A549 (cell line): ENCODE measurements at regions not wholly inside any gene's neighbourhood (a gene's known extent, or its start where the extent isn't known, plus 50 kb on each side); places are given as distances from the start of the nearest gene placed in this dataset.

Experiments
- ATAC-seq, 2 experiments: fragments of 200-7000 bp in 1 of 2; fragments of >200 bp in 1 of 2; cut with Nextera tagmentation in 1 of 2; cut with Tn5 transposase in 1 of 2; 3 replicates each; pipeline versions ENCODE4 v1.8.0 to v1.9.1; 2018 to 2020; ENCODE audit warnings: mild to moderate bottlenecking in 1 of 2, moderate library complexity in 1 of 2
- CTCF ChIA-PET: fragments of 300-600 bp; sonication (Branson Sonifier 250); formaldehyde crosslinking; extraction: SDS; loops from one replicate; lab custom pipeline; 2021; ENCODE audit warnings: antibody characterized with exemption, inconsistent platforms; lab: Yijun Ruan, JAX
- POLR2A ChIA-PET: fragments of 350-600 bp; formaldehyde crosslinking; extraction: SDS; loops from one replicate; lab custom pipeline; 2021; ENCODE audit warnings: antibody characterized with exemption, inconsistent platforms; lab: Yijun Ruan, JAX
- DNase-seq, 2 experiments: peaks; one replicate each; pipeline versions ENCODE4 v3.0.0 to v3.0.0-alpha.2; 2011 to 2016; ENCODE audit warnings: low read depth in 1 of 2, low spot score in 1 of 2
- FAIRE-seq: peaks from 2 replicates; lab custom pipeline; 2011; peaks lifted over from hg19 to GRCh38; lab: Jason Lieb, UNC
- H3K27ac ChIP-seq, 2 experiments: fragments of >200 bp; sonication (Bioruptor Twin); formaldehyde crosslinking; 3 replicates each; pipeline ENCODE4 v1.5.1; 2016 to 2017
- H3K4me1 ChIP-seq: fragments of >200 bp; sonication (Bioruptor Twin); formaldehyde crosslinking; 3 replicates; pipeline ENCODE4 v1.6.1; 2016
- H3K4me2 ChIP-seq: fragments of >200 bp; sonication (Bioruptor Twin); formaldehyde crosslinking; 3 replicates; pipeline ENCODE4 v1.6.1; 2016
- H3K4me3 ChIP-seq: fragments of >200 bp; sonication (Bioruptor Twin); formaldehyde crosslinking; 3 replicates; pipeline ENCODE4 v1.5.1; 2016
- H3K9me3 ChIP-seq: fragments of >200 bp; sonication (Bioruptor Twin); formaldehyde crosslinking; 3 replicates; pipeline ENCODE4 v1.6.1; 2016
- EP300 ChIP-seq, 2 experiments: fragments of >200 bp; sonication (Bioruptor Twin); formaldehyde crosslinking; IDR thresholded peaks; 2 replicates in 1 of 2; 3 replicates in 1 of 2; pipeline ENCODE4 v1.6.1; 2016 to 2017
- ESRRA ChIP-seq: fragments of 150-350 bp; IDR thresholded peaks from 2 replicates; pipeline ENCODE4 v1.6.1; 2014; ENCODE audit warnings: mild to moderate bottlenecking, low read length, borderline replicate concordance
- HEYL ChIP-seq: fragments of 250-450 bp; sonication (Bioruptor Pico); IDR thresholded peaks from 2 replicates; pipeline ENCODE4 v1.8.0; 2021; ENCODE audit warnings: mild to moderate bottlenecking, moderate library complexity
- HOXB13 ChIP-seq: fragments of 250-450 bp; sonication (Bioruptor Pico); IDR thresholded peaks from 2 replicates; pipeline ENCODE4 v1.5.0; 2020; ENCODE audit warnings: low read depth, mild to moderate bottlenecking, moderate library complexity
- HOXB5 ChIP-seq: fragments of 250-450 bp; sonication (Bioruptor Pico); IDR thresholded peaks from 2 replicates; pipeline ENCODE4 v1.5.0; 2020; ENCODE audit warnings: mild to moderate bottlenecking, moderate library complexity
- MAFK ChIP-seq: fragments of 450-650 bp; IDR thresholded peaks from 2 replicates; pipeline ENCODE4 v1.6.1; 2014; ENCODE audit not compliant: partially characterized antibody
- NFE2L2 ChIP-seq: fragments of 150-350 bp; conservative IDR thresholded peaks from 2 replicates; pipeline ENCODE4 v1.6.1; 2014; ENCODE audit warnings: low read length
- NPAS2 ChIP-seq: fragments of 250-450 bp; sonication (Bioruptor Pico); IDR thresholded peaks from 2 replicates; pipeline ENCODE4 v1.8.0; 2022; ENCODE audit warnings: mild to moderate bottlenecking, moderate library complexity, borderline replicate concordance
- NR3C1 ChIP-seq: fragments of >200 bp; sonication (Bioruptor Twin); formaldehyde crosslinking; IDR thresholded peaks from 3 replicates; pipeline ENCODE4 v1.6.1; 2017
- RNF2 ChIP-seq: fragments of 200-600 bp; sonication (generic); IDR thresholded peaks from 2 replicates; pipeline ENCODE4 v1.6.1; 2016; ENCODE audit warnings: low read depth, mild to moderate bottlenecking, antibody characterized with exemption, moderate library complexity, borderline replicate concordance
- ZFP36 ChIP-seq: fragments of 450-650 bp; IDR thresholded peaks from 2 replicates; pipeline ENCODE4 v1.6.1; 2014; ENCODE audit warnings: borderline replicate concordance; ENCODE audit not compliant: partially characterized antibody
- ZNF302 ChIP-seq: fragments of 250-450 bp; sonication (Bioruptor Pico); IDR thresholded peaks from 2 replicates; pipeline ENCODE4 v1.9.0; 2021; ENCODE audit warnings: inconsistent platforms, mild to moderate bottlenecking, moderate library complexity
- ZSCAN20 ChIP-seq: fragments of 250-450 bp; sonication (Bioruptor Pico); IDR thresholded peaks from 2 replicates; pipeline ENCODE4 v1.8.0; 2022; ENCODE audit warnings: mild to moderate bottlenecking, moderate library complexity
- whole genome bisulfite sequencing: methylation state at CpG from one replicate; pipeline ENCODE4 v1.1.6; 2017; ENCODE audit errors: missing lambda C conversion rate; 5-methylcytosine and 5-hydroxymethylcytosine counted together
- TF ChIP-seq, protein P1 (sequence below): fragments of >200 bp; sonication (Bioruptor Twin); formaldehyde crosslinking; IDR thresholded peaks from 3 replicates; pipeline ENCODE4 v1.5.1; 2016
- TF ChIP-seq, protein P2 (sequence below): fragments of >200 bp; sonication (Bioruptor Twin); formaldehyde crosslinking; IDR thresholded peaks from 2 replicates; pipeline ENCODE4 v1.6.1; 2016
- TF ChIP-seq, protein P3 (sequence below): fragments of >200 bp; sonication (Bioruptor Twin); formaldehyde crosslinking; IDR thresholded peaks from 3 replicates; pipeline ENCODE4 v1.6.1; 2016
- TF ChIP-seq, protein P4 (sequence below): fragments of 250-450 bp; sonication (Bioruptor Pico); IDR thresholded peaks from 2 replicates; pipeline ENCODE4 v1.5.0; 2021; ENCODE audit warnings: mild to moderate bottlenecking, moderate library complexity, borderline replicate concordance

DNA sequence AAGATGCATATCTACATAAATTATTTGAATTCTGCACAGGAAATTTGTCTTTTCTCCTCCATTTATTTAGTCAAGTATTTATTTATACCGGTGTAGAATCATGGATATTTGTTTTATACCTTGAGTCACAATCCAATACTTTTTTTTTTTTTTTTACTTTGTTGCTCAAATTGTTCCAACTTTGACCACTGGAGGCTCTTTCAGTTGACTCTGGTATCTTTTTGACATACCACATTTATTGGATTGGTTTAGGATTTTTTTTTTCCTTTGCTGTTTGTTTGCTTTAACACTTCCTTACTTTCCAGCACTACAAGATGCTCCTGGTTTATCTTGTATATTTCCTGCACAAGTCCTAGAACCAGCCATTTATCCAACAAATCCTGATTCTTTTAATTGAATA is 543.1 kb upstream of the RIOK2 start:
- H3K4me3 ChIP-seq = no peak overlapping the region
- peaks cover 4% of the 10 kb centered on the region; the same call in 1 of the 3 replicates for H3K9me3 ChIP-seq
- H3K4me1 ChIP-seq = no peaks in the 10 kb centered on the region
- H3K27ac ChIP-seq = no peak overlapping the region
- POLR2A ChIA-PET = no interaction called here
- TF ChIP-seq ZNF302 (CRISPR knock-in tag) (no peak), RNF2 (no peak)
- TF ChIP-seq, protein P1, sequence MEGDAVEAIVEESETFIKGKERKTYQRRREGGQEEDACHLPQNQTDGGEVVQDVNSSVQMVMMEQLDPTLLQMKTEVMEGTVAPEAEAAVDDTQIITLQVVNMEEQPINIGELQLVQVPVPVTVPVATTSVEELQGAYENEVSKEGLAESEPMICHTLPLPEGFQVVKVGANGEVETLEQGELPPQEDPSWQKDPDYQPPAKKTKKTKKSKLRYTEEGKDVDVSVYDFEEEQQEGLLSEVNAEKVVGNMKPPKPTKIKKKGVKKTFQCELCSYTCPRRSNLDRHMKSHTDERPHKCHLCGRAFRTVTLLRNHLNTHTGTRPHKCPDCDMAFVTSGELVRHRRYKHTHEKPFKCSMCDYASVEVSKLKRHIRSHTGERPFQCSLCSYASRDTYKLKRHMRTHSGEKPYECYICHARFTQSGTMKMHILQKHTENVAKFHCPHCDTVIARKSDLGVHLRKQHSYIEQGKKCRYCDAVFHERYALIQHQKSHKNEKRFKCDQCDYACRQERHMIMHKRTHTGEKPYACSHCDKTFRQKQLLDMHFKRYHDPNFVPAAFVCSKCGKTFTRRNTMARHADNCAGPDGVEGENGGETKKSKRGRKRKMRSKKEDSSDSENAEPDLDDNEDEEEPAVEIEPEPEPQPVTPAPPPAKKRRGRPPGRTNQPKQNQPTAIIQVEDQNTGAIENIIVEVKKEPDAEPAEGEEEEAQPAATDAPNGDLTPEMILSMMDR = no peak
- TF ChIP-seq, all 56 proteins: peak for 0
- CTCF ChIA-PET = interaction anchor here (0.7 kb wide), 1 partner anchor 40 kb away, joined by 3 read pairs; no protein-coding TSS in a partner anchor
- ATAC-seq (no peak), DNase-seq (no peak), FAIRE-seq (no peak)
- no peak overlapping the region for H3K4me2 ChIP-seq
- 5% methylated on average over 1 of the region's 1 CpG for WGBS

DNA sequence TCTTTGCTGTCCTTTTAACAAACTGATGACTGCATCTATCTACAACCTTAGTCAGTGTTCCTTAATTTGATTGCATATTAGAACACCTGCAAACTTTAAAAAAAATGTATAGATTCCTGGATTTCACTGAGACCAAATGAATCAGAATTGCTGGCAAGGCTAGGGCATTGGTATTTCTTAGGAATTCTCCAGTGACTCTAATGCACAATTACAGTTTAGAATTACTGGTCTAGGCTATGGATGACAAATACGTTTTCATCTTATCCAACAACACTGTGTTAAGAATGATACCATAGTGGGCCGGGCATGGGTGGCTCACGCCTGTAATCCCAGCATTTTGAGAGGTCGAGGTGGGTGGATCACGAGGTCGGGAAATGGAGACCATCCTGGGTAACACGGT is 545.9 kb upstream of the RIOK2 start:
- H3K27ac ChIP-seq = no peak overlapping the region
- ATAC-seq = no peak
- H3K4me2 ChIP-seq = no peak overlapping the region
- H3K9me3 ChIP-seq = no peaks in the 10 kb centered on the region
- POLR2A ChIA-PET = no interaction called here
- 0% methylated on average over 7 of the region's 7 CpGs for WGBS
- no peak overlapping the region for H3K4me3 ChIP-seq
- no peaks in the 10 kb centered on the region for H3K4me1 ChIP-seq
- FAIRE-seq = no peak
- no peak for TF ChIP-seq HOXB5 (CRISPR knock-in tag)
- no peak for TF ChIP-seq HEYL (CRISPR knock-in tag)
- no peak for TF ChIP-seq NR3C1
- TF ChIP-seq, protein P2, sequence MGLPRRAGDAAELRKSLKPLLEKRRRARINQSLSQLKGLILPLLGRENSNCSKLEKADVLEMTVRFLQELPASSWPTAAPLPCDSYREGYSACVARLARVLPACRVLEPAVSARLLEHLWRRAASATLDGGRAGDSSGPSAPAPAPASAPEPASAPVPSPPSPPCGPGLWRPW = no peak
- TF ChIP-seq HOXB13 (CRISPR knock-in tag) = no peak
- no peak for TF ChIP-seq ESRRA
- TF ChIP-seq MAFK = no peak
- no peak for TF ChIP-seq EP300 (IDR thresholded peaks at IDR 0.05)
- TF ChIP-seq, protein P3, sequence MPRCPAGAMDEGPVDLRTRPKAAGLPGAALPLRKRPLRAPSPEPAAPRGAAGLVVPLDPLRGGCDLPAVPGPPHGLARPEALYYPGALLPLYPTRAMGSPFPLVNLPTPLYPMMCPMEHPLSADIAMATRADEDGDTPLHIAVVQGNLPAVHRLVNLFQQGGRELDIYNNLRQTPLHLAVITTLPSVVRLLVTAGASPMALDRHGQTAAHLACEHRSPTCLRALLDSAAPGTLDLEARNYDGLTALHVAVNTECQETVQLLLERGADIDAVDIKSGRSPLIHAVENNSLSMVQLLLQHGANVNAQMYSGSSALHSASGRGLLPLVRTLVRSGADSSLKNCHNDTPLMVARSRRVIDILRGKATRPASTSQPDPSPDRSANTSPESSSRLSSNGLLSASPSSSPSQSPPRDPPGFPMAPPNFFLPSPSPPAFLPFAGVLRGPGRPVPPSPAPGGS = no peak
- TF ChIP-seq NFE2L2 = no peak
- TF ChIP-seq, protein P4, sequence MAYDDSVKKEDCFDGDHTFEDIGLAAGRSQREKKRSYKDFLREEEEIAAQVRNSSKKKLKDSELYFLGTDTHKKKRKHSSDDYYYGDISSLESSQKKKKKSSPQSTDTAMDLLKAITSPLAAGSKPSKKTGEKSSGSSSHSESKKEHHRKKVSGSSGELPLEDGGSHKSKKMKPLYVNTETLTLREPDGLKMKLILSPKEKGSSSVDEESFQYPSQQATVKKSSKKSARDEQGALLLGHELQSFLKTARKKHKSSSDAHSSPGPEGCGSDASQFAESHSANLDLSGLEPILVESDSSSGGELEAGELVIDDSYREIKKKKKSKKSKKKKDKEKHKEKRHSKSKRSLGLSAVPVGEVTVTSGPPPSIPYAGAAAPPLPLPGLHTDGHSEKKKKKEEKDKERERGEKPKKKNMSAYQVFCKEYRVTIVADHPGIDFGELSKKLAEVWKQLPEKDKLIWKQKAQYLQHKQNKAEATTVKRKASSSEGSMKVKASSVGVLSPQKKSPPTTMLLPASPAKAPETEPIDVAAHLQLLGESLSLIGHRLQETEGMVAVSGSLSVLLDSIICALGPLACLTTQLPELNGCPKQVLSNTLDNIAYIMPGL (CRISPR knock-in tag) = no peak
- TF ChIP-seq NPAS2 = no peak
- no peak for TF ChIP-seq ZFP36
- no peak for DNase-seq
- CTCF ChIA-PET = no interaction called here

DNA sequence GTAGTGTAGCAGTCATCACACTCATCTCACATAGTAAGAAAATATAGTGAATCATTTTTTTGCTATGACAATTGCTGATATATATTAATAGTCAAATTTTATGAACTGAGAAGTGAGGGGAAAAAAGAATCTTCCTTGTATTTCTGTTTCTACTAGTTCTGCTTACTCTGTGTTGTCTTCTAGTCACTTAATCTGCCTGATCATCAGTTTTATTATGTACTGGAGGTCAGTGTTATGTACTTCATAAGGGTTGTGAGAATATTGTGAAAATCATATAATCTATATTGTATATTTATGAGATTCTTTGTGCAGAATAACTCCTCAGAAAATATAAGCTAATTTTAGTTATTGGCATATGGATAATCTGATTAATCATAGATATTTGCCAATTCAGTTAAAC is 546.9 kb upstream of the RIOK2 start:
- Histone ChIP-seq H3K27ac (no peak overlapping the region), H3K4me3 (no peak overlapping the region), H3K4me2 (no peak overlapping the region), H3K9me3 (no peaks in the 10 kb centered on the region)
- ChIA-PET POLR2A (no interaction called here), CTCF (no interaction called here)
- no peak for ATAC-seq
- TF ChIP-seq MAFK (peak; percentile 9), ZSCAN20 (CRISPR knock-in tag) (no peak)
- TF ChIP-seq, protein P2 = no peak
- TF ChIP-seq, all 56 proteins: peak for 1
- no peak for DNase-seq
- FAIRE-seq = no peak
- H3K4me1 ChIP-seq = no peaks in the 10 kb centered on the region
